IPS-18c (cell line): ENCODE measurements at regions not wholly inside any gene's neighbourhood (a gene's known extent, or its start where the extent isn't known, plus 50 kb on each side); places are given as distances from the start of the nearest gene placed in this dataset.

Experiments used
- H3K4me3 ChIP-seq: 2 replicates; pipeline ENCODE4 v1.7.0; 2013; ENCODE audit warnings: low read depth, mild to moderate bottlenecking, low read length, moderate library complexity; ENCODE audit not compliant: insufficient read depth
- H3K9me3 ChIP-seq: one replicate; pipeline ENCODE4 v1.6.1; 2013; ENCODE audit warnings: mild to moderate bottlenecking, low read length, moderate library complexity; ENCODE audit not compliant: control insufficient read depth, insufficient read depth

- Histone ChIP-seq H3K4me3 (no peak overlapping the region), H3K9me3 (no peaks in the 10 kb centered on the region)
Measured at GRCh38 chr12:115408642-115409041, 724.7 kb upstream of the TBX3 start.

GRCh38 chr12:115407723-115408122 lies 723.7 kb upstream of the TBX3 start:
- no peak overlapping the region for H3K4me3 ChIP-seq
- no peaks in the 10 kb centered on the region for H3K9me3 ChIP-seq

DNA sequence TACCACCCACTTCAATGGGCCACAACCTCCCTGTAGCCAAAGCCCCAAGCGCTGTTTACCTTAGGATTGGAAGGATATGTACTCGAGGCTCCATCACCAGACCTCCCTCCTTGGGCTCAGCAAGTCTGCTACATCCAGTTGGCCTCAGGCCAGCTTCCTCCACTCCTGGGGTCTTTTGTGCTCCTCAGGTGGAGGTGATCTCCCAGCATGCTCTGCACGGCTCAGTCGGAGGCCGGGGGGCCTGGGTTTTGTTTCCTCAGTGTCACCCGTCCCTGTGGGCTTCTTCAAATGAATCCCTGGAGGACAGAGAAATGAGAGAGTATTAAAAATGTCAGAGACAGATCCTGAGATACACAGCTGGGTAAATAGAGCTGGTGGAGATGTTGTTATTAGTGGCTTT lies 723.1 kb upstream of the TBX3 start:
- H3K9me3 ChIP-seq: no peaks in the 10 kb centered on the region
- H3K4me3 ChIP-seq: no peak overlapping the region

GRCh38 chr12:115405471-115405860 lies 721.5 kb upstream of the TBX3 start:
- Histone ChIP-seq H3K4me3 (no peak overlapping the region), H3K9me3 (no peaks in the 10 kb centered on the region)

- Histone ChIP-seq H3K9me3 (no peaks in the 10 kb centered on the region), H3K4me3 (no peak overlapping the region)
Measured at GRCh38 chr12:115404761-115405470, 720.9 kb upstream of the TBX3 start.

DNA sequence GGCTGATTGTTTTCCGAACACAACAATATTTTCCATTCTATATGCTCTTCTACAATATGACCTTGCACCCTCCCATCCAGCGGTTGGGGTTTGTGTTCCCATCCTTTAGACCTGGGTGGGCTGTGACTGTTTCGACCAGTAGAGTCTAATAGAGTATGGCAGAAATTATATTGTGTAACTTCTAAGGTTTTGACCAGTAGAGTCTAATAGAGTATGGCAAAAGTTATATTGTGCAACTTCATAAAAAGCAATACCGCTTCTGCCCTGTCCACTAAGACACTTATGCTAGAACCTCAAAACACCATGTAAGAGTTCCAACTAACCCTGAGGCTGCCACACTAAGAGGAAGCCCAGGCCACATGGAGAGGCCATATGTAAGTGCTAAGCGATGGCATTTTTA lies 719.7 kb upstream of the TBX3 start:
- H3K9me3 ChIP-seq: no peaks in the 10 kb centered on the region

DNA sequence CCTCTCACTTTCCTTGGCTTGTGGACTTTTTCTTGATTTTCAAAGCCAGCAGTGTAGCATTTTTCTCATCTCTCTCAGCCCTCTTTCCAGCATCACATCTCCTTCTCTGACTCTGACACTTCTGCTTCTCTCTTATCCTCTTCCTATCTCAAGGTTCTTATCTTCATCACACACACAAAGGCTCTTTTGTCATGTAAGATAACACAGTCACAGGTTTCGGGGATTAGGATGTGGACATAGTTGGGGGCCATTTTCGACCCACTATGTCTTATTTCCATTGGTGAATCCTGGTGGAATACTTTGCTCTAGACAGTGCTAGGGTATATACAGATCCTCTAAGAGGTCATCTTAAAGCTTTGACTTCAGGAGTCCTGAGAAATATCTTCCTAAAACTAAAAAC lies 719.3 kb upstream of the TBX3 start:
- Histone ChIP-seq H3K4me3 (no peak overlapping the region), H3K9me3 (no peaks in the 10 kb centered on the region)

More for the DNA sequence above, 719.7 kb upstream of the TBX3 start:
- H3K4me3 ChIP-seq: no peak overlapping the region

- H3K4me3 ChIP-seq: no peak overlapping the region
- H3K9me3 ChIP-seq: no peaks in the 10 kb centered on the region
Measured at GRCh38 chr12:115402443-115403180, 718.6 kb upstream of the TBX3 start.

GRCh38 chr12:115401761-115402160 lies 717.8 kb upstream of the TBX3 start:
- peaks cover 2% of the 10 kb centered on the region for H3K9me3 ChIP-seq
- H3K4me3 ChIP-seq: no peak overlapping the region

DNA sequence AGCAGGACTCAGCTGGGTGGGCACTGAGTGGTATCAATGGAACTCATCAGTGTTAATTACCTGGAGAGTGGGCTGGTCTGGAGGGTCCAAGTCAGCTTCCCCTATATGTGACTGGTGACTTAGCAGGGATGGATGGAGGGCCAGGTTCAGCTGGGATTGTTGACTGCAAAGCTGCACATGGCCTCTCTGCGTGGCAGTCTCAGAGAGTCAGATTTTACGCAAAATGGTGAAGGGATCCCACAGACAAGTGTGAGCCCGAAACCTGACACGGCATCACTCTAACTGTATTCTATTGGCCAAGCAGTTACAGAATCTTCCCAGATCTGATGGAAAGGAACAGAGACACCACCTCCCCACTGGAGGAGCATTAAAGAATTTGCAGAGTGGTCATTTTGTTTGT lies 716.0 kb upstream of the TBX3 start:
- peaks cover 3% of the 10 kb centered on the region for H3K9me3 ChIP-seq
- no peak overlapping the region for H3K4me3 ChIP-seq

DNA sequence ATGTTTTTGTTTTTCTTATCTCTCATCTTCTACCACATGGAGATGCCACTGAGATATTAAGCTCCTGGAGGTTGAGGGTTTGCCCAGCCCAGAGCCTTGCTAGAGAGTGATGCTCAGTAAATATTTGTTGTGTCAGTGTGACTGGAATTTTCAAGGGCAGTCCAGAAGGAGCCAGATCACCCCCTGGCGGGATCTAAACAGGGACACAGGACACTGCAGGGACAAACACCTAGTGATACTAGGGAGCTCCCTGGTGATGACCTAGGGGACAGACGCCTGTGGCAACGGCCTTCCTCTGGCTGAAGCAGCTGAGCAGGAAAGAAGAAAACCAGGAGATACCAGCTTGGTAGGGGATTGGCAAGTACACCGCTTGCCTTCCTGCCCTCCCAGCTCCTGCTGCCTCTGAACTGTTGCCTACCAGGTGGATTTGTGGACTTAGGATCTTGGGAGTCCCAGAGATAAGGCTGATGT lies 714.4 kb upstream of the TBX3 start:
- Histone ChIP-seq H3K4me3 (no peak overlapping the region), H3K9me3 (peaks cover 3% of the 10 kb centered on the region)

- H3K4me3 ChIP-seq: no peak overlapping the region
- H3K9me3 ChIP-seq: peaks cover 3% of the 10 kb centered on the region
Measured at GRCh38 chr12:115396567-115396966, 712.6 kb upstream of the TBX3 start.

DNA sequence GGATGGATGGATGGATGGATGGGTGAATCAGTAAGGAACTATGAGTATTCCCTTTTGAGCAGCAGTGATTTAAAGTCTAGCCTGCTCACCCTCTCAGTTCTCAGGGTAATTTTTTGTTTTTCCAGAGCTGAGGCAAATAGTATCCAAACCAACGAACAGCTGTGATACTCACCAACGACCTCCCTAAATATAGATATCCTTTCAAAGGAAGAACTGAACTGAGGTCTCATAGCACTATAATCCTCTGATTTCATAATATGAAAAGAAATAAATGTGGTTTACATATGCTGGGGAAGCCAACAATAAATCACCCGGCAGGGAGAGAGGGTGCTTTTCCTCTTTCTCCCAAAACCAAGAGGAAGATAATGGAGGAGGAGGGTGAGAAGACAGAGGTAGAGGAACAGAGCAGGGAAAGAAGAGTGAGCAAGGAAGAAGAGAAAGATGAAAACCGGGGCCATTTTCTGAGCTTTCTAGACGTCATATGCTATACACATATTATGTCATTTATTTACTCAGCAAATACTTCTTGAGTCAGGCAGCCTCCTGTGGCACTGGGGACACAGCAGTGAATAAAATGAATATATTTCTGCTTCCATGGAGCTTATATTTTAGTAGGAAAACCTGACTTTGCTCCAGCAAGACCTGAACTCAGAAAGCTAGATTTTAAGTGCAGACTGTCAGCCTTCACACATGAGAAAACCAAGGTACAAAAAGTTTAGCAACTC lies 710.7 kb upstream of the TBX3 start:
- Histone ChIP-seq H3K4me3 (no peak overlapping the region), H3K9me3 (peaks cover 5% of the 10 kb centered on the region)

- Histone ChIP-seq H3K9me3 (peaks cover 2% of the 10 kb centered on the region), H3K4me3 (no peak overlapping the region)
Measured at GRCh38 chr12:115388139-115388538, 704.2 kb upstream of the TBX3 start.

DNA sequence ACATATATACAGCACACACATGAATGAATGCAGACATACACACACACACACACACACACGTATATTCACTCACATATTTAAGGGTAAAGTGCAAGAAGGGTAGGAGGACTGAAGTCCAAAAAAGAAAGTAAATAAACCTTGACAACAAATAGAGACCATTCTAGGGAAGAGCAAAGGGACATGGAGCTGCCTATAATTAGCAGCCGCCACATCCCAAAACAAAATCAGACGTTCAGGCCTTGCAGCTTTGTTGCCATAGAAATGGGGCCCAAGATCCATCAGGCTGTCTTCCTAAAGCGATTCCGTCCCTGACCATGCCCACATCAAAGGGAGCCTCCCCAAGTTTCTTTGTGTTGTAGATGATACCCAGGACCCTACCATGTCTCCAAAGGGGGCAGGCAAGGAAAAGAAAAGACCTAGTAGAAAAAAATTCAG lies 703.5 kb upstream of the TBX3 start:
- Histone ChIP-seq H3K4me3 (no peak overlapping the region), H3K9me3 (peaks cover 2% of the 10 kb centered on the region)

DNA sequence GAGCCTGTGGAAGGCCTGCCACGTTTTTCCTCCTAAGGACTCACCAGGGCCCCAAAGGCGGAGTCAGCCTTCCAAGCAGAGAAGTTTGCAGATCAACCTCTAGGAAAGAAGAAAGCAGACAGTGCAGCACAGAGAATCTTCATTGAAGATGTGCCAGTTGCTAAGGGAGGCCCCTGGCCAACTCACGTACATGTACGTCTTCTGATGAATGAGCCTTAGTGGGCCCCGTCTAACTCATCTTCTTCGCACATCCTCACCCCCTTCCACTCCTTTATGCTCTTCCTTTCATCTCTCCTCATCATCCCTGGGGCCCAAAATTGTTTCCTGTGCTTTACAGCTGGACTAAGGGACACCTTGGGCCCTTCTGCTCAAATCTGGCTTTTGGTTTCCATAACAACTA lies 703.0 kb upstream of the TBX3 start:
- H3K4me3 ChIP-seq: no peak overlapping the region
- H3K9me3 ChIP-seq: peaks cover 2% of the 10 kb centered on the region

- no peak overlapping the region for H3K4me3 ChIP-seq
- no peaks in the 10 kb centered on the region for H3K9me3 ChIP-seq
Measured at GRCh38 chr12:115385141-115385540, 701.2 kb upstream of the TBX3 start.

- Histone ChIP-seq H3K4me3 (no peak overlapping the region), H3K9me3 (no peaks in the 10 kb centered on the region)
Measured at GRCh38 chr12:115384391-115384790, 700.4 kb upstream of the TBX3 start.
